ENCODE measurements at regions not wholly inside any gene's neighbourhood (a gene's known extent, or its start where the extent isn't known, plus 50 kb on each side); places are given as distances from the start of the nearest gene placed in this dataset.
"Not testable (repeated sequence)": the region's sequence is repeated elsewhere in the genome, so short reads cannot be mapped to it uniquely, and the experiment has no call there.

DNA sequence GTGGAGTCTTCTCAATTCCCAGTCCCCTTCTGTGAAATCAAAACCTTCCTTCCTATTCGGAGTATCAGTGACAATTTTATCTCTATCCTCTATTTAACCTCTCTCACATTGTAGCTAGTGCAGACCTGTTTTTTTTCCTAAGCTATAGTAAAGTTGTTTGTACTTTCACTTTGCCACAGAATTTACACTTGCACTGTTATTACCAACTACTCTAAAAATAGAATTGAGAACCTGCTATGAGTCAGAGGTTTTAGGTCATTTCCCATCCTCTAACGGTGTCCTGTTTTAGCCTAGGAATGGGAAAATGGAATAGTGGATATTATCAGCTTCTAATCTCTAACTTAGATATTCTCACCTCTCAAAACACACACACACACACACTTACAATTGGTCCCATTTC, 862.7 kb downstream of the NCAM2 start:
- Histone ChIP-seq H3K4me3 (ENCODE audit: low read length) (no peak overlapping the region), H3K36me3 (ENCODE audit: insufficient read depth, low read length) (no peaks in the 10 kb centered on the region), H3K9me3 (replicated peaks; ENCODE audit: low read length) (no peaks in the 10 kb centered on the region), H3K27me3 (ENCODE audit: control insufficient read depth, insufficient read depth, low read length) (no peaks in the 10 kb centered on the region), H3K4me2 (ENCODE audit: low read length) (no peak overlapping the region), H3K9ac (ENCODE audit: low read depth, low read length) (no peak overlapping the region), H3K4me1 (ENCODE audit: control insufficient read depth, insufficient read depth, low read length) (no peaks in the 10 kb centered on the region)

DNA sequence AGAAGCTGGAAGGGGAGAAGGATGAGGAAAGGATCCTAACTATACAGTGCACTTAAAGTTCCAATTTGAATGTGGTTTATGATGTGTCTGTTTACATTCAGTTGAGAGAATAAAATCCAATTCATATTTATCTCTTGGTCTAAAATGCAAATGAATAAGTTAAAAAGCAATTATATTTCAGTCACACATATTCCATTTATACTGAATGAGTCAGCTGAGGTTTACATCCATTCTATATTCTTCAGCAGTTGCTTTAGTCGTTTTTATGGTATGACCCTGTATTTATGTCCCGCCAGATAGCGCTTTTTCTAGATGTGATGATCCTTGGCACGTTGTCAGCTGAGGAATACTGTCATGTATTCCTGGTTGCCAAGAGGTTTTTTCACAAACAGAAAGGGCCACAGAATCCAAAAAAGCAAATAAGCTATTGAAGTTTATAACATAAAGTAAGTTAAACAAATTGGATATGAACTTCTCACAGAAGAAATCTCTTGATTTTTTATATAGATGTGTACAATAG, 866.2 kb downstream of the NCAM2 start:
- Histone ChIP-seq H3K36me3 (ENCODE audit: insufficient read depth, low read length) (no peaks in the 10 kb centered on the region), H3K9me3 (replicated peaks; ENCODE audit: low read length) (no peaks in the 10 kb centered on the region), H3K4me2 (ENCODE audit: low read length) (no peak overlapping the region), H3K27me3 (ENCODE audit: control insufficient read depth, insufficient read depth, low read length) (no peaks in the 10 kb centered on the region), H3K4me3 (ENCODE audit: low read length) (no peak overlapping the region), H3K4me1 (ENCODE audit: control insufficient read depth, insufficient read depth, low read length) (no peaks in the 10 kb centered on the region), H3K9ac (ENCODE audit: low read depth, low read length) (no peak overlapping the region)

DNA sequence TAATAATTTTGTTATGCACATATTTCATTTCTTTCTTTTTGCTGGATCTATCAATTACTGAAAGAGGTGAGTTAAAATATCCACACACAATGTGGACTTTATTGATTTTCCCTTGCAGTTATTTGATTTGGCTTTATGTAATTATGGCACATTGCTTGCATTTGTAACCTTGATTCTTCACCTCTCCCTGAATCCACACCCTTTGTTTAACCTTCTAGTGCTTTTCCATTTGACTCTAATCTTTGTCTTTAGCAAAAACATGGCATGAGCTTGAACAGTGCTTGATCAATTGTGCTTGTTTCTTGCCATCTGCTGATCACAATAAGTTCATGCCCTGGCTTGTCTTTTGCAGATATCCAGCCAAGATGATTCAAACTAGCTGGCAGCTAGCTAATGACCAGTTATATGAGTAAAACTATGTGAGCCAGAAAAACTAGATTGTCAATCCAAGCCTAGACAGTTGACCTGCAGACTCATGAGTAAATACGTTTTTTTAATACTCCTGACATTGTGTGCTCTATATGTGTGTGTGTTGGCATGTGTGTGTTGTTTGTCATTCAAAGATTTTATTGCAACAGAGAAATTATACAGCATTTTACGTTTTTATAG, 899.2 kb downstream of the NCAM2 start:
- H3K9me3 ChIP-seq (replicated peaks; ENCODE audit: low read length): no peaks in the 10 kb centered on the region
- H3K27me3 ChIP-seq (ENCODE audit: control insufficient read depth, insufficient read depth, low read length): no peaks in the 10 kb centered on the region
- no peak overlapping the region for H3K4me2 ChIP-seq (ENCODE audit: low read length)
- H3K4me3 ChIP-seq (ENCODE audit: low read length): no peak overlapping the region
- no peaks in the 10 kb centered on the region for H3K4me1 ChIP-seq (ENCODE audit: control insufficient read depth, insufficient read depth, low read length)
- no peak overlapping the region for H3K9ac ChIP-seq (ENCODE audit: low read depth, low read length)
- no peaks in the 10 kb centered on the region for H3K36me3 ChIP-seq (ENCODE audit: insufficient read depth, low read length)

DNA sequence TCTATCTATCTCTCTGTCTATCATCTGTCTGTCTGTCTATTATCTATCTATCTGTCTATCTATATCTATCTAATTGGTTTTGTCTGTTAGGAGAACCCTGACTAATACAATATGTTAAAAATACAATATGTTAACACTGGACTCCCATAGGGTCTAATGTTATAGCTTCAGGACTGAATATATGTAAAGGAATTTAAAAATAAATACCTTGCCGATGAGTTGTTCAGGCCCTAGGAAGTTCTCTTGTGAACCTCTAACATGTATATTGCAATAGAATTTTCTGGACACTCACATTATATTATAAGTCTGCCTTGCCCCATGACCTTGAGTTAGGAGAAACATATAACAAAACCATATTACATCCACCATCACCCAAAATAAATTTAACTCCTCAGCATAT, 900.6 kb downstream of the NCAM2 start:
- Histone ChIP-seq H3K4me1 (ENCODE audit: control insufficient read depth, insufficient read depth, low read length) (no peaks in the 10 kb centered on the region), H3K4me3 (ENCODE audit: low read length) (no peak overlapping the region), H3K4me2 (ENCODE audit: low read length) (no peak overlapping the region), H3K27me3 (ENCODE audit: control insufficient read depth, insufficient read depth, low read length) (no peaks in the 10 kb centered on the region), H3K9ac (ENCODE audit: low read depth, low read length) (no peak overlapping the region), H3K36me3 (ENCODE audit: insufficient read depth, low read length) (no peaks in the 10 kb centered on the region), H3K9me3 (replicated peaks; ENCODE audit: low read length) (no peaks in the 10 kb centered on the region)

DNA sequence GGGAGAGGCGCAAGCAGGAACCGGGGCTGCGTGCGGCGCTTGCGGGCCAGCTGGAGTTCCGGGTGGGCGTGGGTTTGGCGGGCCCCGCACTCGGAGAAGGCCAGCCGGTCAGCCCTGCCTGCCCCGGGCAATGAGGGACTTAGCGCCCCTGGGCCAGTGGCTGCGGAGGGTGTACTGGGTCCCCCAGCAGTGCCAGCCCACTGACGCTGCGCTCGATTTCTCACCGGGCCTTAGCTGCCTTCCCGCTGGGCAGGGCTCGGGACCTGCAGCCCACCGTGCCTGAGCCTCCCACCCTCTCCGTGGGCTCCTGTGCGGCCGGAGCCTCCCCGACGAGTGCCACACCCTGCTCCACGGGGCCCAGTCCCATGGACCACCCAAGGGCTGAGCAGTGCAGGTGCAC, 904.2 kb downstream of the NCAM2 start:
- H3K36me3 ChIP-seq (ENCODE audit: insufficient read depth, low read length); H3K4me2 ChIP-seq (ENCODE audit: low read length); H3K9ac ChIP-seq (ENCODE audit: low read depth, low read length); H3K4me1 ChIP-seq (ENCODE audit: control insufficient read depth, insufficient read depth, low read length); H3K4me3 ChIP-seq (ENCODE audit: low read length); H3K27me3 ChIP-seq (ENCODE audit: control insufficient read depth, insufficient read depth, low read length); H3K9me3 ChIP-seq (replicated peaks; ENCODE audit: low read length): not testable (repeated sequence)

DNA sequence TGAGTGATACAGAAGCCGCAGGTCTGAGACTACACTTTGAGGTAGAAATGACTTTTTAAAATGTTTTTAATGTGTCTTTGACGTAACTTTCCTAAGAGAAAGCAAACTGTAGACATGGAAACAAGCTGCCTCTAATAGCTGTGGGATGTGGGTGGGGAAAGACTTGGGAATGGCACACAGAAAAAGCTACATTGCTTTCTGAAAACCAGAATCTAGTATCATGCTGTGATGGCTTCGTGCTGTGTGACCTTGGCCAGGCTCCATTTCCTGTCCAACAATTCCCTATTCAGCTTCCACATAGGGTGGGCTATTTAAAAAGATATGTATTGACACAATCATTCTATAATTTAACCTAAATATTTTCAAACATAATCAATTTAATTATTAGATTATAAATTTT, 909.1 kb downstream of the NCAM2 start:
- no peaks in the 10 kb centered on the region for H3K36me3 ChIP-seq (ENCODE audit: insufficient read depth, low read length)
- no peak overlapping the region for H3K4me2 ChIP-seq (ENCODE audit: low read length)
- no peak overlapping the region for H3K4me3 ChIP-seq (ENCODE audit: low read length)
- no peak overlapping the region for H3K9ac ChIP-seq (ENCODE audit: low read depth, low read length)
- no peaks in the 10 kb centered on the region for H3K9me3 ChIP-seq (replicated peaks; ENCODE audit: low read length)
- H3K4me1 ChIP-seq (ENCODE audit: control insufficient read depth, insufficient read depth, low read length): no peaks in the 10 kb centered on the region
- no peaks in the 10 kb centered on the region for H3K27me3 ChIP-seq (ENCODE audit: control insufficient read depth, insufficient read depth, low read length)

DNA sequence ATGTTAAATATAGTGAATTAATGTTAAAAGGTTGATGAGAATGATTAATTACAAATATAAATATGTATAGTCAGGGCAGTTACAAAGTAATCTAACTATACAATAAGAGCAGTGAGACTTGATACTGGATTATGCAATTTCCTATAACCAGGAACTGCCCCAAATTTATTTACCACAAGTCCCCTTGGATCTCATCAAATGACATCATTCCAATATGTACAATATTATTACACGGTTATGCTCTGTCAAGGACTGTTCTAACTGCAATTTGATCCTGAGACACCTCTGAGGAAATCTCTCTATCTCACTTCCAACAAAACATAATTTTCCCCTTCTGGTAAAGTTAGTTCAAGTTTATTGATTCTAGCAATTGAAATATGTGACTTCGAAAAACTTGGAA, 917.6 kb downstream of the NCAM2 start:
- no peaks in the 10 kb centered on the region for H3K36me3 ChIP-seq (ENCODE audit: insufficient read depth, low read length)
- H3K9ac ChIP-seq (ENCODE audit: low read depth, low read length): no peak overlapping the region
- H3K27me3 ChIP-seq (ENCODE audit: control insufficient read depth, insufficient read depth, low read length): no peaks in the 10 kb centered on the region
- H3K4me2 ChIP-seq (ENCODE audit: low read length): no peak overlapping the region
- H3K4me1 ChIP-seq (ENCODE audit: control insufficient read depth, insufficient read depth, low read length): no peaks in the 10 kb centered on the region
- H3K4me3 ChIP-seq (ENCODE audit: low read length): no peak overlapping the region
- no peaks in the 10 kb centered on the region for H3K9me3 ChIP-seq (replicated peaks; ENCODE audit: low read length)

DNA sequence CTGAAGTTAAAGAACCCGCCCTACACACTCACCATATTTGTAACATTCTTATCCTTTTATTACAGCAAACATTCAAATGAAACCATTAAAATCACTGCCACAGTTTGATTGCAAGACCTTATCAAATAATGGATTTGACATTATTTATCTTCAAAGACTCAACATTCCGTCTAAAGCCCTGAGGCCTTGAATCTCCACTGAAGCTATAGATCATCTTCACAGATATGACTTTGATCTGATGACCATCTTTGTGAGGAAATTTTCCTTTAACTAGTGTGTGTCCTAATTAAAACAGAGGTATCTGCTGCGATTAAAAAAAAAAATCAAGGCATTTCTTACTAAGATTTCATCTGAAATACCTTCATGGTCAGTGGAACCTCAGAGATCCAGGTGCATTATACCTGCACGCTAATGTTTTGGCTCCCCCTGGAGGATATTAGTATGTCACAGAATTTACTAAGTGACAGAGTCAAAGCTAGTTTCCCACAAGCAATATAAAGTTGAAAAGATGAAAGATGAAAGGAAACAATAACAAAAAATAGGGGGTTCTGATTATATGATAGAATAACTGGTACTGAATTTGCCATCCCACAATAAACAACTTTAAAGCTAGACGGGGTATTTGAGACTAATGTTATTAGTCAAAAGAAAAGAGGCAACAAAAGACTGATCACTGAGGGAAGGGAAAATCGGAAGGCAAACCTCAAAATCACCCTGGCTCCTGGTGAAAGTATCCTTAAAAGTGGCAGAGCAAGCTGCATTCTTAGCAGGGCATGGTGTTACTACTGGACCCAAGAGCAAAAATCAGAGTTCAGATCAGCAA, 923.4 kb downstream of the NCAM2 start:
- no peak overlapping the region for H3K9ac ChIP-seq (ENCODE audit: low read depth, low read length)
- no peak overlapping the region for H3K4me3 ChIP-seq (ENCODE audit: low read length)
- no peaks in the 10 kb centered on the region for H3K9me3 ChIP-seq (replicated peaks; ENCODE audit: low read length)

DNA sequence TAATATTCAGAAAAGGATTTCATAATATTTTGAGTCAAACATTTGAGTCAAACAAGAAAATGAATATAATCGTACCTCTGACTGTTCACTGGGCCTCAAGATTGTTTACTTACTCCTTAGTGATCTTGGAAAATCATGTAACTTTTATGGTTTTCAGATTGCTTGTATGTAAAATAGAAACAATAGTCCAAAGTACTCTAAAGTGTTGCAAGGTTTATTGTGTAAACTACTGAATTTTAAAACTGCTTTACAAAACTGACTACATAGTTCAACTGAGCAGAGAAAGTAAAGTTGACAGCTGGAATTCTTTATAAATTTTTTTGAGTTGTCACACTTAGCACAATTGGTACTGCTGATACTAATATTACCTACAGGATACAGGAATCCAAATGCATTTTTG, 931.0 kb downstream of the NCAM2 start:
- Histone ChIP-seq H3K36me3 (ENCODE audit: insufficient read depth, low read length) (no peaks in the 10 kb centered on the region), H3K4me1 (ENCODE audit: control insufficient read depth, insufficient read depth, low read length) (no peaks in the 10 kb centered on the region), H3K27me3 (ENCODE audit: control insufficient read depth, insufficient read depth, low read length) (no peaks in the 10 kb centered on the region), H3K9me3 (replicated peaks; ENCODE audit: low read length) (no peaks in the 10 kb centered on the region), H3K4me2 (ENCODE audit: low read length) (no peak overlapping the region), H3K9ac (ENCODE audit: low read depth, low read length) (no peak overlapping the region), H3K4me3 (ENCODE audit: low read length) (no peak overlapping the region)

More for the DNA sequence above, 923.4 kb downstream of the NCAM2 start:
- Histone ChIP-seq H3K27me3 (ENCODE audit: control insufficient read depth, insufficient read depth, low read length) (no peaks in the 10 kb centered on the region), H3K36me3 (ENCODE audit: insufficient read depth, low read length) (no peaks in the 10 kb centered on the region), H3K4me1 (ENCODE audit: control insufficient read depth, insufficient read depth, low read length) (no peaks in the 10 kb centered on the region), H3K4me2 (ENCODE audit: low read length) (no peak overlapping the region)

DNA sequence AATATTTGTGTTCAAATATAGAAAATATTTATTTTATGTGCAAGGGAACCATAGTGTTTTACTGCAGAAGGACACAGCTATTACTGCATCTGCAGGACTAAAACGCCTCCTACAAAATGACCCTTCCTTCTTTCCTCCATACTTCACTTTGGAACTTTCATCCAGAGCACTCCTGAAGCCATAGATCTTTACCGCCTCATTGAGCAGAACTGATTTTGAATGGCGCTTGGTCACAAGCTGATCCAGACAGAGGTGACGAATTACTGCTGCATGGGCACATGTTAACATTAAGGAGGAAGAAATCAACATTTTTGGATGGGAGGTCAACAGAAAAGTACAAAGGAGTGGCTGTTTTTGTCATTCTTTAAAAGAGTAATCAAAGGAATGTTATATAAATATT, 931.6 kb downstream of the NCAM2 start:
- Histone ChIP-seq H3K27me3 (ENCODE audit: control insufficient read depth, insufficient read depth, low read length) (no peaks in the 10 kb centered on the region), H3K4me2 (ENCODE audit: low read length) (no peak overlapping the region), H3K9ac (ENCODE audit: low read depth, low read length) (no peak overlapping the region), H3K4me1 (ENCODE audit: control insufficient read depth, insufficient read depth, low read length) (no peaks in the 10 kb centered on the region), H3K9me3 (replicated peaks; ENCODE audit: low read length) (no peaks in the 10 kb centered on the region), H3K36me3 (ENCODE audit: insufficient read depth, low read length) (no peaks in the 10 kb centered on the region), H3K4me3 (ENCODE audit: low read length) (no peak overlapping the region)

DNA sequence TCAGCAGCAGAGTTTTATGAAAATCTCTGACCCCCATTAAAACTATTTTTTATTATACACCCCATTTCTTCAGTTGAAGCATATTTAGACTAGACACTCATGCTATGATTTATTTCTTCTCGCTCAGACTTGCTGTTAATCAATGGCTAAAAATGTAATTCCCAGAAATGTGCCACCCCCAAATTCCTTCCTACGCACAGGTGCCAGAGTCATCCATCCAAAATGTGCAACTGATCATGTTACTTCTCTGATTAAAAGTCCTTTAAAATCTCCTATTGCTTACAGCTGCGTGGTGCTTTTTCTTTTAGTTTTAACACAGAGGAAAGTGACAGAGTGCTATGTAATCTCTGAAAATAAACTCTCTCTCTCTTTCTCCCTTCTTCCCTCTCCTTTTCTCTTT, 954.4 kb downstream of the NCAM2 start:
- no peaks in the 10 kb centered on the region for H3K9me3 ChIP-seq (replicated peaks; ENCODE audit: low read length)
- H3K4me1 ChIP-seq (ENCODE audit: control insufficient read depth, insufficient read depth, low read length): no peaks in the 10 kb centered on the region
- H3K4me3 ChIP-seq (ENCODE audit: low read length): no peak overlapping the region
- H3K36me3 ChIP-seq (ENCODE audit: insufficient read depth, low read length): no peaks in the 10 kb centered on the region
- no peak overlapping the region for H3K9ac ChIP-seq (ENCODE audit: low read depth, low read length)
- H3K4me2 ChIP-seq (ENCODE audit: low read length): no peak overlapping the region
- no peaks in the 10 kb centered on the region for H3K27me3 ChIP-seq (ENCODE audit: control insufficient read depth, insufficient read depth, low read length)

DNA sequence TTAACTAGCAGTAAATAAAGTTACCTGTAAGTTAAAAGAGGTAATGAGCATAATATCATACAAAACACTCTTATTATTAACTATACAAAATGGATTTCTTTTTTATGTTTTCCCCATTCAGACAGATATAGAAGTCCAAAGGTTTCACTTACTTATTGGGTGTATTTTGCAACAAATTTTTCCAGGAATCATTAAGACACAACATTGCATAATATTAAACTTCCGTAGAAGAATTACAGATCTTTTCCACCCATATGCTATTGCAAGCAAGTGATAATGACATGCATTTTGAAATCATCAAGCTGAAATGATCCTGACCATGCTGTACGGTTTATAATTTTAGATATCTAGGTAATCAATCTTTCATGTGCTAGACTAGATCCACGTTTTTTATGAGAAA, 957.0 kb downstream of the NCAM2 start:
- Histone ChIP-seq H3K4me1 (ENCODE audit: control insufficient read depth, insufficient read depth, low read length) (no peaks in the 10 kb centered on the region), H3K9ac (ENCODE audit: low read depth, low read length) (no peak overlapping the region), H3K9me3 (replicated peaks; ENCODE audit: low read length) (no peaks in the 10 kb centered on the region), H3K4me3 (ENCODE audit: low read length) (no peak overlapping the region), H3K4me2 (ENCODE audit: low read length) (no peak overlapping the region), H3K36me3 (ENCODE audit: insufficient read depth, low read length) (no peaks in the 10 kb centered on the region), H3K27me3 (ENCODE audit: control insufficient read depth, insufficient read depth, low read length) (no peaks in the 10 kb centered on the region)
